ENCODE measurements at regions not wholly inside any gene's neighbourhood (a gene's known extent, or its start where the extent isn't known, plus 50 kb on each side); places are given as distances from the start of the nearest gene placed in this dataset.

- Histone ChIP-seq H3K4me1 (ENCODE audit: control insufficient read depth, insufficient read depth, low read length) (no peaks in the 10 kb centered on the region), H3K4me3 (ENCODE audit: low read depth, low read length) (no peak overlapping the region), H3K36me3 (ENCODE audit: control insufficient read depth in 2 of 2, insufficient read depth in 1 of 2, low read length in 2 of 2) (no peaks in the 10 kb centered on the region), H3K9me3 (ENCODE audit: control insufficient read depth, insufficient read depth, low read depth, low read length) (no peaks in the 10 kb centered on the region), H3K27ac (ENCODE audit: extremely low read depth, low read depth, low read length) (no peak overlapping the region)
- TF ChIP-seq ZBTB7A (tag by site-specific recombination; IDR thresholded peaks at IDR 0.05; ENCODE audit: low read depth) (no peak), FEZF1 (tag by site-specific recombination; IDR thresholded peaks at IDR 0.05) (no peak), SALL2 (tag by site-specific recombination; IDR thresholded peaks at IDR 0.05; ENCODE audit: borderline replicate concordance) (no peak), ZBTB49 (tag by site-specific recombination; IDR thresholded peaks at IDR 0.05; ENCODE audit: low read depth) (no peak), MEIS1 (CRISPR knock-in tag; IDR thresholded peaks at IDR 0.05; ENCODE audit: borderline replicate concordance) (no peak), ZNF544 (tag by site-specific recombination; IDR thresholded peaks at IDR 0.05) (no peak), ZNF600 (tag by site-specific recombination; IDR thresholded peaks at IDR 0.05) (no peak), ZNF558 (tag by site-specific recombination; IDR thresholded peaks at IDR 0.05) (no peak), ZFP41 (tag by site-specific recombination; IDR thresholded peaks at IDR 0.05; ENCODE audit: borderline replicate concordance) (no peak), ZNF416 (tag by site-specific recombination; IDR thresholded peaks at IDR 0.05) (no peak), AEBP2 (tag by site-specific recombination; IDR thresholded peaks at IDR 0.05; ENCODE audit: borderline replicate concordance) (no peak), ZBTB11 (tag by site-specific recombination; conservative IDR thresholded peaks at IDR 0.05; ENCODE audit: low read depth) (no peak), OSR2 (tag by site-specific recombination; IDR thresholded peaks at IDR 0.05) (no peak), ZSCAN4 (tag by site-specific recombination; IDR thresholded peaks at IDR 0.05) (no peak), ZBTB20 (tag by site-specific recombination; IDR thresholded peaks at IDR 0.05) (no peak), TSHZ1 (tag by site-specific recombination; IDR thresholded peaks at IDR 0.05; ENCODE audit: borderline replicate concordance) (no peak), ZNF248 (tag by site-specific recombination; IDR thresholded peaks at IDR 0.05) (no peak)
- POLR2A ChIA-PET = no interaction called here
- CTCF ChIA-PET = interaction anchor here (0.6 kb wide), 1 partner anchor 52 kb away, joined by 4 read pairs; no protein-coding TSS in a partner anchor
Measured at GRCh38 chr4:165763640-165764039, 109.4 kb upstream of the TLL1 start.
